ENCODE measurements at regions not wholly inside any gene's neighbourhood (a gene's known extent, or its start where the extent isn't known, plus 50 kb on each side); places are given as distances from the start of the nearest gene placed in this dataset.

DNA sequence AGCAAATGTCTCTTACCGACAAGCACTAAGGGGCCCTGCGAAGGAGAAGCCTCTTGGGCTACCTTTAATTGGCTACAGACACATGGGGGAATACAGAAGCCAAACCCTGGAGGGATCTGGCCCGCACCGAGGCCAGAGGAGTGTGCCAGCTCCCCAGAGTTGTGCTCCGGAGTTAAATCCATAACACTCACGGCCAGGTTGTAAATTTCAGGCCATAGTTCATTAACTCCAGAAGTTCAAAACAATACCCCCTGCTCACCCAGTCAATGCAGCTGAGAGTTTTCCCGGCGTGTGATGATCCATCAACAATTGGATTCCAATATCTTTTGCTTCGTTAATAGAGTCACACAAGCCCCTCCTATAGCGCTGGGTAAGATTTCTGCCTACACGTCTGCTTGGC is 371.5 kb downstream of the NXPE2 start:
- DNase-seq: no peak

- DNase-seq: no peak
Observed at GRCh38 chr11:115050756-115051155, 372.4 kb downstream of the NXPE2 start.

DNA sequence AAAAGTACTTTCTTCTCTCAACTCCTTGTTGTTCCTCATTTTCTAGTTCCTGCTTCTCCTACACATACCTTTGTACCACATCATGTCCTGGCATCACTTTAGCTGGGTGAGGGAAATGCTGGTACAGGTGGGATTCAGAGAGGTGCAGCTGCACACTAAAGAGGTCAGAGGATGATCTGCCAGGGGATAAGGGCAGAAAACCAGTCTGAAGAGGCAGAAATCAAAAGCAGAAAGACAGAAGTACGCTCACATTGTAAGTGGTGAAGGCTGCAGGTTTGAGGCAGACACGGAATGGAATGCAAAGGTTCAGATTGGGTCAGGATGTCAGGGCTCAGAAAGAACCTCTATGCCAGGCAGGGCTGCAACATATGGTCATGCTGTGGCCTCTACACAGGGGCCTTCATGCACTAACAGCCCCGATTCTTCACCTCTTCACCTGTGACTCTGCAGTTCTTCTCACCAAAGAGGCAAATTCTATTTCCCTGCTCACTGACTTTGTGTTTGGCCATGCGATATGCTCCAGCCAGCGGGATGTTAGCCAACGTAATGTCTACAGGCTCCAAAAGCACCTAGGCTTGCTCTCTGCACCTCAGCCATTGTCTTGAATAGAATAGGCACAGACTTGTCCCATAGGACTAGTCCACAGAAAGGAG is 373.7 kb downstream of the NXPE2 start:
- DNase-seq: no peak

DNA sequence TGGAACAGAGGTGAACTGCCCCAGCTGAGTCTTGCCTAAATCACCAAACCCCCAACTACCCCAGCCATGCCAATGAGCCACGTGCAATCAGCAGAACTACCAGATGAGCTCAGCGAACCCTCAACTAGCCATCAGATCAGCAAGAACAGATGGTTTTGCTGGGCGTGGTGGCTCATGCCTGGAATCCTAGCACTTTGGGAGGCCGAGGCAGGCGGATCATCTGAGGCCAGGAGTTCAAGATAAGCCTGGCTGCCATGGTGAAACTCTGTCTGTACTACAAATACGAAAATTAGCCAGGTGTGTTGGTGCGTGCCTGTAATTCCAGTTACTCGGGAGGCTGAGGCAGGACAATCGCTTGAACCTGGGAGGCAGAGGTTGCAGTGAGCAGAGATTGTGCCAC is 374.3 kb downstream of the NXPE2 start:
- DNase-seq: no peak

GRCh38 chr11:115054570-115055538 is 376.5 kb downstream of the NXPE2 start:
- no peak for DNase-seq

DNA sequence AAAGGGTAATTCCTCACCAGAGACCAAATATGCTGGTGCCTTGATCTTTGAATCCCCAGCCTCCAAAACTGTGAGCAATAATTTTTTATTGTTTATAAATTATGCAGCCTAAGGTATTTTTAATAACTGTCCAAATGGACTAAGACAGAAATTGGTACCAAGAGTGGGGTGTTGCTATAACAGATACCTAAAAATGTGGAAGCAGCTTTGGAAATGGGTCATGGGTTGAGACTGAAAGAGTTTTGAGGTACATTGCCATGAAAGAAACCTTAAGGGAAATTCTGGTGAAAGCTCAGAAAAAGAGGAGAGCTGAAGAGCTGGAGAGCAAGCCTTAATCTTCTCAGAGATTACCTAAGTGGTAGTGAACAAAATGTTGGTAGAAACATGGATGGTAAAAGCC is 378.2 kb downstream of the NXPE2 start:
- no peak for DNase-seq

DNA sequence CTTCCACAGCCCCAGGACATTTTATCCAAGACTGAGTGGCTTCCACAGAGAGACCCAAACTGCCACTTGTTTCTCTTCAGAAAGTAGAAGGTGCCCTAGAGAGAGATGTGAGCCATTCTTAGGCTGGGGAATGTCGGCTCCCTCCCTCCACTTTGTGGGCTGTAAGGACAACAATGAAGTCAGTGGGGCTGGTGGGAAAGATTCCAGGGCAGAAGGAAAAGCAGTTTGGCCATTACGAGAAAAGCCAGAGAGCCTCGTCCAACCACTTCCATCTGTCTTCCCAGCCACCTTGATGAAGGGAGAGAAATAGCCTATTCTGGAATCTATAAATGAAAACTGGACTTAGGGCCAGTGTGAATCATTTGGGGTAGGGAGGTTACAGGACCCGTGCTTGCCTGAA is 382.5 kb downstream of the NXPE2 start:
- no peak for DNase-seq

DNA sequence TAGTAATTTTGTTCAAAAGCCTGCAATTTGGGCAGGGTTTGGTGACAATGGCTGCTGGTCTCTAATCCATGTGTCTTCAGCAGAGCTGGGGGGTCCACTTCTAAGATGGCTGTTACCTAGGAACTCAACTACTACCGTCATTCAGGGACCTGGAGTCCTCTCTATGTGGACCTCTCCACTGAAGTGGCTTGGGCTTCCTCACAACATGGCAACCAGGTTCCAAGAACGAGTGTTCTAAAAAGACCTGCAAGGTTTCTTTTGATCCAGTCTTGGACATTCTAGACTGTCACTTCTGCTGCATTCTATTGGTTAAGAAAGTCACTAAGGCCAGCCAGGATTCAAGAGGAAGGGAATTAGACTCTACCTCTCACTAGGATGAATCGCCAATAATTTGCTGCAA is 387.0 kb downstream of the NXPE2 start:
- no peak for DNase-seq

- DNase-seq: no peak
Observed at GRCh38 chr11:115065830-115066664, 387.7 kb downstream of the NXPE2 start.

GRCh38 chr11:115067471-115067870 is 389.1 kb downstream of the NXPE2 start:
- no peak for DNase-seq

DNA sequence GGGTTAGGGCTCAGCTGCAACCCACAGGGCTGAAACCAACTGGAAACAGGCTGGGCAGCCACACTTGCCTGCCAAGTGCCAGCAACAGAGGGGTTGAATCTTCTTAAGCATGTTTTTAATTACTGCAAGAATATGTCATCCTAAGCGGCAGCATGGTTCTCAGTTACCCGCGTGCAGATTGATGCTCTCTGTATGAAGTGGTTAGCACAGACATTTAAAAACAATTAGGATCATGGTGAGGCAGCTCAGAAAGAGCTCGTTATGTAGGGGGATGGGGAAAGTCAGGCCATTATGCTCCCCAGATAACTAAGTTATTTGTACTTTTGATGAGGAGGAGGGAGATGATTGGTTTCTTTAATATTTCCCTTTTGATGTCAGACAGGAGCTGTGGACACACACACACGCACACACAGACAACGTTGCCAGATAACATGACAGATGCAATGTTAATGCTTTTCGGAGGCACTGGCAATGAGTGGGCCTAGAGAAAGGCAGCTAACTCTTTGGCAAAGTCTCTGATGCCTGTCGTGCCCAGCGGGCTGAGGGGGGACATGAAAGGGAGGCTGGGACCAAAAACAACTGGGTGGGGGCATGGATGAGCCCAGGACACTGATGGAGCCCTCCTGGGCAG is 389.7 kb downstream of the NXPE2 start:
- DNase-seq: peak; percentile 15

- DNase-seq: no peak
Observed at GRCh38 chr11:115069599-115069998, 391.3 kb downstream of the NXPE2 start.

GRCh38 chr11:115075356-115075755 is 397.0 kb downstream of the NXPE2 start:
- DNase-seq: no peak

DNA sequence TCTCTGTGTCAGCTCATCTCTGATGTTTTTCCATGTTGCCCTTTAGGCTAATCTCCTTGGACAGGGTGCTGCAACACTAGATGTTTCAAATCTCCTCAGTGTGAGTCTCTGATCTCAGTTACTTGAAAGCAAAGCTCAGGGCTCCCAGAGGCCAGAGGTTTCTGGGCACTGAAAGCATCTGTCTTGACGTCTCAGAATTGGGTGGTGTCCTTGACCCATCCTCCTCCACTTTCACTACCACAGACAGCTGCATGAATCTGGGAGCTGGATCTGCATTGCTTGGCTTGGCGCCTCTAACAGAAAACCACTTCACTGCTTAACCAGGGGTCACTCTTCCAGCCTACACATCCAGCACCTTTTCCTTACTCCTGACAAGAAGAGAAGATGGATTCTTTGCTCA is 399.4 kb downstream of the NXPE2 start:
- no peak for DNase-seq

DNA sequence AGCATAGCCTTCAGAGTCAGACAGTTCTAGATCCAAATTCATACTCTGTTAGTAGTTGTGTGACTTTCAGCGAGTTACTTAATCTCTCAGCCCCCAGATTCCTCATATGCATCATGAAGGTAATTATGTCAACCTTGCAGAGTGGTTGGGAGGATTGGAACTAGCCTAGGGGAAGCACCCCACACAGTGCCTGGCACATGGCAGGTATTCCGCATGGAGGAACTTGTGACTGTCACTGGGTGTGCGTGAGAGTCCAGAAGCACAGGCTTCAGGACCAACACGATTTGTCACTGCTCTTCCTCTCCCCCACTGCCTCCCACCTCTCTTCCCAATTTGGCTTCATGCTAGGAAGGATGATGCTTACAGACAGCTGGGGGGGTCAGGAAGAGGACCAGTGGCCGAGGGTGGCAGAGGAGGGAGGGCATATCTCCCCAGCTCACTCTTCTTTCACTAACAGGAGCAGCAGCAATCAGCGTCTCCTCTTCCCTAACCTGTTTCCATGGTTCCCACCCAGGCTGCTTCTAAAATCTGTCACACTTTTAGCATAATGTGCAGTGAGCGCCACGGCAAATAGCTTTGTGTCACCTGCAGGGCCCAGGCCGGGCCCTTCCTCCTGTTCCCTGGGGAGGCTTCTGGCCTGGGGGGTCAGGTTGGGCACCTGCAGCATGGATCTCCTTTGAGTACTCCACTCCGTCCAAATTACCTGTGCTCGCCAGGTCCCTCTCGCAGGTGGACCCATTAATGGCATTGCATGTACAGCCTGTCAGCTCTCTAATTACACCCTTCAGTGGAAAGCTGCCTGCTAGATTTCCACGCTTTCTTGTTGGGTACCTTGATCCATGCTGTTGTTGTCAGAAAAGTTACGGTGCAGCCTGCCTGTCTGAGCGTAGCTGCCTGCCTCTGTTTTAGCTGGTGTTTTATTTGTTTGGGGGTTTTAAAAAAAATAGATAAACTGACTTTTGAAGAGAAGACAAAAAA is 400.4 kb downstream of the NXPE2 start:
- DNase-seq: no peak

GRCh38 chr11:115080923-115081680 is 402.8 kb downstream of the NXPE2 start:
- DNase-seq: no peak

- no peak for DNase-seq
Observed at GRCh38 chr11:115081972-115082371, 403.6 kb downstream of the NXPE2 start.

- DNase-seq: no peak
Observed at GRCh38 chr11:115083144-115083806, 404.9 kb downstream of the NXPE2 start.

- no peak for DNase-seq
Observed at GRCh38 chr11:115084231-115084630, 405.9 kb downstream of the NXPE2 start.
